HS-27A (cell line): ENCODE measurements at regions not wholly inside any gene's neighbourhood (a gene's known extent, or its start where the extent isn't known, plus 50 kb on each side); places are given as distances from the start of the nearest gene placed in this dataset.

ENCODE experiments used
- DNase-seq: peaks from one replicate; pipeline ENCODE4 v3.0.0-alpha.2; 2012; ENCODE audit warnings: low read depth, missing footprints

DNA sequence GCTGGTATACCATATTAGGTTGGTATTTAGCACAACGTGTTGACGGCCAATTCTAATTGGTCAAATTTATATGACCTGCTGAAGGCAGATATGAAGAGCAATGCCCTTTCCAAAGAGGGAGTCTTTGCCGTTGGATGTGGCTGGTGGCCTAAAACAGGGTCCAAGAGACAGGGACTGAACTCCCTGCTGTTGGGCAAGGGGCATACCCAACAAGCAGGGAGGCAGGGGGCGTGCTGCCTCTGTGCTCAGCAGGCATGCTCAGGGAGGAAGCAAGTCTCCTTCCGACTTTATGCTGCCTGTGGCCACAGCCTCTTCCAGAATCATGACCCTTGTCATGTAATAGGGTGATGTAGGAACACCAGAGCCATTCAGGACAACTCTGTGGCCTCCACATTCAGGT, 167.7 kb upstream of the NPVF start:
- no peak for DNase-seq

GRCh38 chr7:25396668-25397067, 168.4 kb upstream of the NPVF start:
- no peak for DNase-seq

DNA sequence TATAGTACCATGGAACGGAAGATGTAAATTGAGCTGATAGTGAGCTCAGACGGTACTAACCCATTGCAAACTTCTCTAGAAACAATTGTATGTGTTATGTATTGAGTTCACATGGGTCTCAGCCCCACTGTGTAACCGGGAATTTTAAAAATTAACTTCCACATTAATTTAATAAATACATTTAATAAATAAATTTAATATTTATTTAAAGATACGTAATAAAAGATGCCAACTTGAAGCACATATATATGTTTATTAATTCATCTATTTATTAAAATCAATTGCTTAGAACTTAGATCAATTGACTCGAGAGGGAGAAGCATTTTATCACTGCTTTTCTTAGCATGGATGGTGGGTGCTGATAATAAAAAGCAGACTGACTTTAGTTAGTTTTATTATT, 170.1 kb upstream of the NPVF start:
- DNase-seq: no peak

DNA sequence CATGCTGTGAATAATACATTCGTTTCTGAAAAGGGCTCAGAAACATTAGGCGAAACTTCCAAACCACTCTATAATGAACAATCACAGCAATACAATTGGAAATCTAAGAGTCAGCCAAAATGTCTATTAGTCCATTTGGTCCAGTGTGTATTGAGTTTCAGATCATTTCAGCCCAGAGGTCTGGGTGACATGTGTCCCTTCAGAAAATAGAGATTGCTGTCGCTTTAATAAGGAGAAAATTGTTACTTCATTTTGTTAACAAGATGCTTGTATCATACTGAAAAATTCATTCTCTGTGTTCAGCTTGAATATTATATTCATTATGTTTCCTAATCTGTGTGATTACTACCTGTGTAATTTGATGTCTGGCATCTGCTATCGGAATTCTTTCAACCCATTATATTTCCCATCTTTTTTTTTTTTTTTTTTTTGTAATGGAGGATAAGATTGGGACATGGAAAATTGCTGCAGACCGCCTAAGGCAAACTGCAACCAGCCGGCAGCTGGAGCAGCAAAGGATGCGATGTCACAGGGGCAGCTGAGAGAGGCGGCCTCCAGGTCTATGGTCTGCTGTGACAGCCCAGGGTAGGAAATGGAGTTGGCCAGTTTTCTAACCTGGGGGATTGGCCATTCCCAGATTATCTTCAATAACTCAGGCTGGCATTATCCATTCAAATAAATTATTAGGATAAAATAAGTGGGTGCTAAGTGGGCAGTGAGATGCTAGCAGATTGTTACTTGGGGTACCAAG, 170.9 kb upstream of the NPVF start:
- DNase-seq: no peak

- DNase-seq: no peak
These were observed 174.2 kb upstream of the NPVF start for GRCh38 chr7:25402532-25402931.

DNA sequence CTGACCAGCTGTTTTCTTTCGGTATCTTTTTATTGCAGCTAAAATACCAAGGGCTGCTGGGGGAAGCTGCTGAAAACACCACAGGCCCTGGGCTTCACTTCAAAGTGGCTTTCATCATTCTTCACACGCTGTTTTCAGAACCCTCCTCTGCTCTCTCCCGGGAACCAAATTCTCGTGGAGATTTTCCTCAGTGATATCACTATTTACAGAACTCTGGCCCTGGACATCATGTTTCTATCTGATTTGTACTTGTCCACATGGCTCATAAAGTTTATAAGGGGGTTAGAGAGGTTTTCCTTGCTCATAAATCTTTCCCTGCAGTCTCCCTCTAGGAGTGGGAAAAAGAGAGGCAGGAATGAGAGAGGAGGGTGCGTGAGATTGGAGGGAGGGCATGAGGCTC, 177.4 kb upstream of the NPVF start:
- no peak for DNase-seq

DNA sequence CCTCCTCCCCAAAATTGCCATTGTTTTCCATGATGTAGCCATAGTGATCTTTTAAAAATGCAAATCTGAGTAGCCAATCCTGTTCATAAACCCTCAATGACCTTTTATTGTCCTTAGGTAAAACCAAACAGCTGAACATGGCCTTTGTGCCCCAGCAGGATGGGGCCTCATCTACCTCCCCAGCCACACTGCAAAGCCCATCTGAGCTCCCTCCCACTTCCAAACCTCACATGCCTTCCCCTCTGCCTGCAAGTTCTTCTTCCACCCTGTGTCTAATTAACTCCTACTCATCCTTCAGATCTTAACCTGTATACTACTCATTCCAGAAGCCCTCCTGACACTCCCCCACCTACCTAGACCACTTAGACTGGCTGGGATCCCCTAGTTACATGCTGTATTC, 178.8 kb upstream of the NPVF start:
- no peak for DNase-seq

DNA sequence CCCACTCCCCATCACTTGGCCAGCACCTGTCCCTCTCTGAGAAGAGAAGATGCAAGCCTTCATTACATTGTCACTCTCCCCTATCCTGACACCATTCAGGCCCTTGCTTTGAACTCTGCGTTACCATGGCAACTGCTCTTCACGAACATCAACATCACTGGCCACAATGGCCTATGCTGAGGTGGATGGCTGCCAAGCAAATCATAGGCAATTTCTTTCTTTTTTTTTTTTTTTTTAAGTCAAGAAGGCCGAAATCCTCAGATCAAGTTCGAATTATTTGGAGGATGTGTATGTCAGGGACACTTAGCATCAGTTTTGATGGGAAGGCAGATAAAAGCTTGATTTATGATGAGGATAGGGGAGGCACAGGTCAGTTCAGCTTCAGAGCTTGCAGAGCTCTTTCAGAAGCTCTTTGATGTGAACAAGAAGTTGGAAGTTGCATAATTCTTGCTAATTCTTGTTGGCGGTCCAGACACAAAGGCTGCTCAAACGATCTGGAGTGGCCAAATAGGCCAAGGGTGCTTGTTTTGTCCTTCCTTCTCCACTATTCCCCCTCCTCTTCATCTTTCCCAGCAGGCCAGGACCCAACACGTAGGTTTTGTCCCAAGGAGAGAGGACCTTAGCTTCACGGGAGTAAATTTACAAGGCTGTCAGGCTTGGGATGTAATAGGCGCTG, 179.9 kb upstream of the NPVF start:
- DNase-seq: no peak

- DNase-seq: no peak
These were observed 180.6 kb upstream of the NPVF start for GRCh38 chr7:25408876-25409275.

DNA sequence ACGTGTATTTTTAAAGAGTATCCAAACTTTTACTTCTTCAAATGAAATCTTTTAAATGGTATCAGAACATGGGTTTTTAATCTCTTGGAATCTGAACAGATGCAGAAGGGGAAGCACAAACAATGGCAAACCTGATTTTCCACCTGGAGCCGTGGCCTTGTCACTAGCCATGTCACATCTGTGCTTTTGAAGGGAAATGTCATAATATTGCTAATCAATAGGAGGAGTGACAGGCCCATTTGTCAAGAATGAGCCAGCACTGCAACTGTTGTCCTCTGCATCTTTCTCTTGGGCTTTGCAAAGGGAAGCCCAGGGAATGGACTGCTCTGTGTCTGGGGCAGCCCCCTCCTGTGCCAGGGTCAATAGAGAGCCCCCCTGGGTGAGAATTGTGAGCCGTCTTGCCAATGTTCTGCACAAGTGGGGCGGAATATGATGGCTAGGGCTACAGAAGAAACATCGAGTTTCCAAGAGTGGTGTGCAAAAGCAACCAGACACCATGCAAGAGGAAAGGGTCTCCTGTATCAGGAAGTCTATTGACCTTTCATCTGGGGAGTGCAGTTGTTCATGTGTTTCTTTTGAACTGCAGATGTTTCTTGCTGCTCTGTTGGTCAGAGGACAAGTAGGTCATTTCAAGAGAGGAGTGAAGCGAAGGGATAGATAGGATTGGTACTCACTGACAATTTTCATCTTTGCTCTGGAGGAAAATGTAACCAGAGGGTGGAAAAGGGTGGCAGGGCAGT, 181.8 kb upstream of the NPVF start:
- no peak for DNase-seq

GRCh38 chr7:25420771-25421170, 192.5 kb upstream of the NPVF start:
- no peak for DNase-seq

GRCh38 chr7:25424113-25424512, 195.8 kb upstream of the NPVF start:
- no peak for DNase-seq

- no peak for DNase-seq
These were observed 196.6 kb upstream of the NPVF start for GRCh38 chr7:25424855-25425254.

- DNase-seq: no peak
These were observed 199.4 kb upstream of the NPVF start for GRCh38 chr7:25427721-25428120.

GRCh38 chr7:25429731-25430130, 201.4 kb upstream of the NPVF start:
- no peak for DNase-seq

DNA sequence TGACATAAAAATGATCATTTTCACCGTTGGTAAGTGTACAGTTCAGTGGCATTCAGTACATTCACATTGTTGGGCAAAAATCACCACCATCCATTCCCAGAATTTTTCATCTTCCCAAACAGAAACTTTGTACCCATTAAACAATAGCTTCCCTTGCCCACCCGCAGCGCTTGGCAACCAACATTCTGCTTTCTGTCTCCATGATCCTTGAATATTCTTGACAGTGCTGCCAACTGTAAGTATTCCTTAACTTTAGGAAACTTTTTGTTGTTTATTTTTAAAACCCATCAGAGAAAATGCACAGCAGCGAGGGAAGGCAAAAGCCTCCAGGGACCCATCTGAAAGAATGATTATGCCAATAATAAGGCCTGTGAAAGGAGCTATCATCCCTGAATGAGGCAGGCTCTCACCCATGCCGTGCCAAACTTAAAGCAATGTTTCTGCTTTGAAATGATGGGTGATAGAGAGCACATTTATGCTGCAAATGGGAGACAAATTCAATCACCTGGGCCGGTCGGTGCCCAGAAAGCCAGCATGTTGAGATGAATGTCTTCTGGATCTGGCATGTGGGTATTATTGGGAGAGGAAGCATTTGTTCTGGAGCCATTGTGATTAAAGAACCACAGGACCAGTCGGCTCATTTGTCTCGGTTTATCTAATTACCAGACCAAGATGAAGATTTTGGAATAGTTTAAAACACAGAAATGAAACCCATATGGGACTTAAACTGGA, 202.1 kb upstream of the NPVF start:
- no peak for DNase-seq

DNA sequence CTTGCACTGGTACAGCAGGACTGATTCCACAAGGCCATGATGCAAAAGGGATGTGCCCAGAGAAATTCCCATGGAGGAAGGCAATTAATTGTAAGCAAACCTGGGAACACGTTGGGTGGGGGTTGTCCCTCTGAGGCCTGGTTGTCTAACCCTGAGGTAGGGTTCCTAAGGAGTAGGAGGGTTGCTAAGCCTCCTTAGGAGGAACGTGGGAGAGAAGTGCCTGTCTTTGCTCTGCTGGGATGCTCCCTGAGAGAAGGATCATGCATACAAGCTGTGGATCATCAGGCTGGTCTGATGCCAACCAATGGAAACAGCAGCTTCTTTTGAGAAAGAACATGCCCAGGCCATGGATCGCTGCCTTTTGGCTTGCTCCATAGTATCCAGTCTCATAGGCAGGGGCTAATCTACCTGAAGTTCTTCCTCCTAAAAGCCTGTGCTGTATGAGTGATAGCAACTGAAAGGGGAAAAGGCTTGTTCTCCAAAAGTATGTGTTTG, 203.7 kb upstream of the NPVF start:
- DNase-seq: no peak

- no peak for DNase-seq
These were observed 204.5 kb upstream of the NPVF start for GRCh38 chr7:25432807-25433206.

GRCh38 chr7:25436413-25436812, 208.1 kb upstream of the NPVF start:
- DNase-seq: no peak

- no peak for DNase-seq
These were observed 209.0 kb upstream of the NPVF start for GRCh38 chr7:25437308-25437707.

- no peak for DNase-seq
These were observed 216.7 kb upstream of the NPVF start for GRCh38 chr7:25444991-25445390.

- DNase-seq: no peak
These were observed 220.0 kb upstream of the NPVF start for GRCh38 chr7:25448301-25448700.
